Esophagus mucosa (tissue), 1 donor: ENCODE measurements at regions not wholly inside any gene's neighbourhood (a gene's known extent, or its start where the extent isn't known, plus 50 kb on each side); places are given as distances from the start of the nearest gene placed in this dataset.

ENCODE experiments used
- ATAC-seq: fragments of 200-7000 bp; cut with Tn5 transposase; one replicate; pipeline ENCODE4 v1.9.1; 2020
- donor health status: DM: yes; HTN: yes; CAD: no.

- ATAC-seq: no peak
Observed at GRCh38 chr3:30502051-30502741, 104.2 kb upstream of the TGFBR2 start.

- peak; percentile 95 for ATAC-seq
Observed at GRCh38 chr3:30502742-30503073, 103.7 kb upstream of the TGFBR2 start.

GRCh38 chr3:30503446-30503845 lies 103.0 kb upstream of the TGFBR2 start:
- ATAC-seq: no peak

- no peak for ATAC-seq
Observed at GRCh38 chr3:30504939-30505338, 101.5 kb upstream of the TGFBR2 start.

- no peak for ATAC-seq
Observed at GRCh38 chr3:30505866-30506520, 100.4 kb upstream of the TGFBR2 start.

GRCh38 chr3:30508339-30508738 lies 98.1 kb upstream of the TGFBR2 start:
- no peak for ATAC-seq

GRCh38 chr3:30510596-30510995 lies 95.8 kb upstream of the TGFBR2 start:
- ATAC-seq: no peak

- no peak for ATAC-seq
Observed at GRCh38 chr3:30511524-30512251, 94.7 kb upstream of the TGFBR2 start.

GRCh38 chr3:30512576-30512975 lies 93.8 kb upstream of the TGFBR2 start:
- no peak for ATAC-seq

GRCh38 chr3:30513374-30514152 lies 92.8 kb upstream of the TGFBR2 start:
- no peak for ATAC-seq

GRCh38 chr3:30516238-30516637 lies 90.2 kb upstream of the TGFBR2 start:
- no peak for ATAC-seq

GRCh38 chr3:30518181-30518864 lies 88.1 kb upstream of the TGFBR2 start:
- ATAC-seq: peak; percentile 54

GRCh38 chr3:30518872-30519271 lies 87.5 kb upstream of the TGFBR2 start:
- ATAC-seq: no peak

GRCh38 chr3:30520699-30521098 lies 85.7 kb upstream of the TGFBR2 start:
- ATAC-seq: no peak

GRCh38 chr3:30521156-30521715 lies 85.2 kb upstream of the TGFBR2 start:
- ATAC-seq: no peak

GRCh38 chr3:30522476-30522875 lies 83.9 kb upstream of the TGFBR2 start:
- ATAC-seq: no peak

- no peak for ATAC-seq
Observed at GRCh38 chr3:30523366-30523765, 83.0 kb upstream of the TGFBR2 start.

- ATAC-seq: no peak
Observed at GRCh38 chr3:30524357-30525040, 81.9 kb upstream of the TGFBR2 start.

- no peak for ATAC-seq
Observed at GRCh38 chr3:30526031-30526430, 80.4 kb upstream of the TGFBR2 start.

GRCh38 chr3:30527186-30527585 lies 79.2 kb upstream of the TGFBR2 start:
- ATAC-seq: no peak

GRCh38 chr3:30527720-30528119 lies 78.7 kb upstream of the TGFBR2 start:
- ATAC-seq: no peak

- ATAC-seq: no peak
Observed at GRCh38 chr3:30530084-30530483, 76.3 kb upstream of the TGFBR2 start.
